ENCODE measurements at regions not wholly inside any gene's neighbourhood (a gene's known extent, or its start where the extent isn't known, plus 50 kb on each side); places are given as distances from the start of the nearest gene placed in this dataset.

- ATAC-seq (no peak), DNase-seq (no peak), FAIRE-seq (no peak)
- Histone ChIP-seq H3K4me1 (no peaks in the 10 kb centered on the region), H3K9me3 (no peaks in the 10 kb centered on the region), H3K36me3 (no peaks in the 10 kb centered on the region), H3K27ac (no peak overlapping the region), H3K4me3 (no peak overlapping the region), H3K27me3 (no peaks in the 10 kb centered on the region)
- intact Hi-C loops (cut with DNase I) = no loop called here
- TF ChIP-seq, protein P1, sequence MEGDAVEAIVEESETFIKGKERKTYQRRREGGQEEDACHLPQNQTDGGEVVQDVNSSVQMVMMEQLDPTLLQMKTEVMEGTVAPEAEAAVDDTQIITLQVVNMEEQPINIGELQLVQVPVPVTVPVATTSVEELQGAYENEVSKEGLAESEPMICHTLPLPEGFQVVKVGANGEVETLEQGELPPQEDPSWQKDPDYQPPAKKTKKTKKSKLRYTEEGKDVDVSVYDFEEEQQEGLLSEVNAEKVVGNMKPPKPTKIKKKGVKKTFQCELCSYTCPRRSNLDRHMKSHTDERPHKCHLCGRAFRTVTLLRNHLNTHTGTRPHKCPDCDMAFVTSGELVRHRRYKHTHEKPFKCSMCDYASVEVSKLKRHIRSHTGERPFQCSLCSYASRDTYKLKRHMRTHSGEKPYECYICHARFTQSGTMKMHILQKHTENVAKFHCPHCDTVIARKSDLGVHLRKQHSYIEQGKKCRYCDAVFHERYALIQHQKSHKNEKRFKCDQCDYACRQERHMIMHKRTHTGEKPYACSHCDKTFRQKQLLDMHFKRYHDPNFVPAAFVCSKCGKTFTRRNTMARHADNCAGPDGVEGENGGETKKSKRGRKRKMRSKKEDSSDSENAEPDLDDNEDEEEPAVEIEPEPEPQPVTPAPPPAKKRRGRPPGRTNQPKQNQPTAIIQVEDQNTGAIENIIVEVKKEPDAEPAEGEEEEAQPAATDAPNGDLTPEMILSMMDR (IDR thresholded peaks at IDR 0.05) = no peak
- 51 to 54% methylated on average over 2 of the region's 2 CpGs for WGBS, 2 donors
These were observed 152.2 kb upstream of the RGS6 start for GRCh38 chr14:71780075-71780474.

DNA sequence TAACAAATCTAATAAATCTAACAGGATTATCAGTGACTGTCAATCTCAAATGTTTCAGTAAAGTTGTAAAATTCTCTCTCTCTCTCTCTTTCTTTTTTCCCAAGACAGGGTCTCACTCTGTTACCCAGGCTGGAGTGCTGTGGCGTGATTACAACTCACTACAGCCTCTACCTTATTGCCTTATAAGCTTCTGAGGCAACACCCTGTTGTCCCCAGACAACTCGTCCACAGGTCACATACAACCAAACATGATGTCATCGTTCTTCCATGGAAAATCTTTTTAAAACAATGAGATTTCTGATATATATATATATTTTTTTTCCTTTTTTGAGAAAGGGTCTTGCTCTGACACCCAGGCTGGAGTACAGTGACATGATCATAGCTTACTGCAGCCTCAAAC, 151.4 kb upstream of the RGS6 start:
- DNase-seq = no peak
- ATAC-seq = no peak
- no peak overlapping the region for H3K4me3 ChIP-seq
- H3K27ac ChIP-seq = no peak overlapping the region
- H3K9me3 ChIP-seq = no peaks in the 10 kb centered on the region
- no peaks in the 10 kb centered on the region for H3K27me3 ChIP-seq
- no peak for FAIRE-seq
- no peaks in the 10 kb centered on the region for H3K4me1 ChIP-seq
- no peaks in the 10 kb centered on the region for H3K36me3 ChIP-seq
- TF ChIP-seq, protein P1 (IDR thresholded peaks at IDR 0.05) = no peak
- 53 to 68% methylated on average over 3 of the region's 3 CpGs for WGBS, 2 donors
- intact Hi-C loops (cut with DNase I) = no loop called here

DNA sequence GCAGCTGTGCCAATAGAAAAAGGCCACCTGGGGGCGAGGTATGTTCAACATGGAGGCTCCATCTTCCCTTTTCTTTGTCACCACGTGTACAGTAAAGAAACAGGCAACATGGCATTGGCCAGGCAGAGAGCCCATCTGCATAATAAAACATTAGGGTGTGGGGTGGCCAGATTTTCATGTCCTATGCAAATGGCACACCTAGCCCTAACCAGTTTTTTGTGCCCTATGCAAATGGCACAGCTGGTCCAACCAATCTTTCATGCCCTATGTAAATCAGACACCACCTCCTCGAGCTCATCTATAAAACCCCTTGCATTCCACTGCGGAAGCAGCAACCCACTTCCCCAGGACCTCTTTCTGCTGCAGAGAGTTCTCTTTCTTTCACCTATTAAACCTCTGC, 149.1 kb upstream of the RGS6 start:
- intact Hi-C loops (cut with DNase I) = no loop called here
- Histone ChIP-seq H3K4me1 (no peaks in the 10 kb centered on the region), H3K9me3 (no peaks in the 10 kb centered on the region), H3K36me3 (no peaks in the 10 kb centered on the region), H3K4me3 (no peak overlapping the region), H3K27me3 (no peaks in the 10 kb centered on the region), H3K27ac (no peak overlapping the region)
- 51 to 63% methylated on average over 4 of the region's 4 CpGs for WGBS, 2 donors
- ATAC-seq = no peak
- no peak for DNase-seq
- no peak for FAIRE-seq
- TF ChIP-seq, protein P1 (IDR thresholded peaks at IDR 0.05) = no peak

DNA sequence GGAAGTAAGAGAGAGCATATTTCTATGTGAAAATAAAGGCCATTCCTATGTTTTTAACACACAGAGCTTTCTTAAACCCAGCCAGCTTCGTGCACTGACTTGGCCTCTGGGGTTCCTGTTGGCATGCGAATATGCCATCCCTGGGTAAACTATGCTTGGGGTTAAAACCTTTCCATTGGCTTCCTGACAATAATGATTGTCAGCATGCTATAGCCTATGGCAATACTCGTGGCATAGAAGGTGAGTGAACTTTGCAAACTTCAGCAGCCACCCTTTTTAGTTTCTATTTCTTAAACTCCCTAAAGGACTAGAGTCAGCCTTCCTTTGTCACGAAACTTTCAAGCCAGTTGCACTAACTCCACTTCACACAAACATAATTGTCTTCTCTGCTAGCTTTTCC, 148.4 kb upstream of the RGS6 start:
- intact Hi-C loops (cut with DNase I) = no loop called here
- Histone ChIP-seq H3K36me3 (no peaks in the 10 kb centered on the region), H3K4me3 (no peak overlapping the region), H3K27me3 (no peaks in the 10 kb centered on the region), H3K27ac (no peak overlapping the region), H3K9me3 (no peaks in the 10 kb centered on the region), H3K4me1 (no peaks in the 10 kb centered on the region)
- 49 to 71% methylated on average over 4 of the region's 4 CpGs for WGBS, 2 donors
- ATAC-seq (no peak), DNase-seq (no peak), FAIRE-seq (no peak)
- TF ChIP-seq, protein P1 (IDR thresholded peaks at IDR 0.05) = no peak

- 43 to 44% methylated on average over 1 of the region's 1 CpG for WGBS, 2 donors
- ATAC-seq (no peak), FAIRE-seq (no peak), DNase-seq (no peak)
- H3K36me3 ChIP-seq = no peaks in the 10 kb centered on the region
- no peaks in the 10 kb centered on the region for H3K4me1 ChIP-seq
- intact Hi-C loops (cut with DNase I) = no loop called here
- no peaks in the 10 kb centered on the region for H3K27me3 ChIP-seq
- TF ChIP-seq, protein P1 (IDR thresholded peaks at IDR 0.05) = no peak
- H3K27ac ChIP-seq = no peak overlapping the region
- no peaks in the 10 kb centered on the region for H3K9me3 ChIP-seq
- no peak overlapping the region for H3K4me3 ChIP-seq
These were observed 143.2 kb upstream of the RGS6 start for GRCh38 chr14:71789005-71789404.
